BE2C (cell line): ENCODE measurements at regions not wholly inside any gene's neighbourhood (a gene's known extent, or its start where the extent isn't known, plus 50 kb on each side); places are given as distances from the start of the nearest gene placed in this dataset.
"Not testable (repeated sequence)": the region's sequence is repeated elsewhere in the genome, so short reads cannot be mapped to it uniquely, and the experiment has no call there.

Source experiments
- DNase-seq: peaks from one replicate; pipeline ENCODE4 v3.0.0-alpha.2; 2020
- H3K27me3 ChIP-seq: fragments of 250-450 bp; sonication (Bioruptor Pico); 2 replicates; pipeline ENCODE4 v1.5.1; 2020; ENCODE audit warnings: mild to moderate bottlenecking
- H3K36me3 ChIP-seq: fragments of 250-450 bp; sonication (Bioruptor Pico); 2 replicates; pipeline ENCODE4 v1.5.1; 2020; ENCODE audit warnings: mild to moderate bottlenecking
- H3K4me1 ChIP-seq: fragments of 250-450 bp; sonication (Bioruptor Pico); 2 replicates; pipeline ENCODE4 v1.5.1; 2020
- H3K4me3 ChIP-seq: 2 replicates; pipeline ENCODE4 v1.5.1; 2011; ENCODE audit warnings: low read depth, low read length
- H3K9me3 ChIP-seq: fragments of 250-450 bp; sonication (Bioruptor Pico); 2 replicates; pipeline ENCODE4 v1.5.1; 2020
- CTCF ChIP-seq: IDR thresholded peaks from 2 replicates; pipeline ENCODE4 v1.5.1; 2012; ENCODE audit warnings: mild to moderate bottlenecking, low read depth, low read length

GRCh38 chr2:131753640-131754561, 226.2 kb downstream of the CCDC74A start:
- H3K4me3 ChIP-seq: no peak overlapping the region
- no peaks in the 10 kb centered on the region for H3K4me1 ChIP-seq
- no peak for DNase-seq
- no peaks in the 10 kb centered on the region for H3K27me3 ChIP-seq
- no peak for TF ChIP-seq CTCF
- H3K9me3 ChIP-seq: no peaks in the 10 kb centered on the region
- no peaks in the 10 kb centered on the region for H3K36me3 ChIP-seq

GRCh38 chr2:131754929-131755720, 227.4 kb downstream of the CCDC74A start:
- no peaks in the 10 kb centered on the region for H3K9me3 ChIP-seq
- no peaks in the 10 kb centered on the region for H3K4me1 ChIP-seq
- DNase-seq: no peak
- no peaks in the 10 kb centered on the region for H3K27me3 ChIP-seq
- no peaks in the 10 kb centered on the region for H3K36me3 ChIP-seq
- H3K4me3 ChIP-seq: no peak overlapping the region
- TF ChIP-seq CTCF: no peak

- Histone ChIP-seq H3K36me3 (no peaks in the 10 kb centered on the region), H3K4me1 (no peaks in the 10 kb centered on the region), H3K9me3 (no peaks in the 10 kb centered on the region), H3K4me3 (no peak overlapping the region), H3K27me3 (no peaks in the 10 kb centered on the region)
- no peak for TF ChIP-seq CTCF
- no peak for DNase-seq
These were observed 228.6 kb downstream of the CCDC74A start for GRCh38 chr2:131756141-131756907.

GRCh38 chr2:131758941-131759340, 231.3 kb downstream of the CCDC74A start:
- DNase-seq, H3K4me3 ChIP-seq, H3K36me3 ChIP-seq, H3K4me1 ChIP-seq, H3K27me3 ChIP-seq, H3K9me3 ChIP-seq: not testable (repeated sequence)

- not testable (repeated sequence) for H3K36me3 ChIP-seq, H3K4me3 ChIP-seq, H3K4me1 ChIP-seq, H3K27me3 ChIP-seq, DNase-seq, H3K9me3 ChIP-seq
These were observed 247.4 kb downstream of the CCDC74A start for GRCh38 chr2:131774955-131775555.

- not testable (repeated sequence) for H3K9me3 ChIP-seq, DNase-seq, H3K27me3 ChIP-seq, H3K36me3 ChIP-seq, H3K4me3 ChIP-seq, H3K4me1 ChIP-seq
These were observed 248.3 kb downstream of the CCDC74A start for GRCh38 chr2:131775903-131776506.

- not testable (repeated sequence) for H3K36me3 ChIP-seq, DNase-seq, H3K9me3 ChIP-seq, H3K27me3 ChIP-seq, H3K4me1 ChIP-seq, H3K4me3 ChIP-seq
These were observed 252.8 kb downstream of the CCDC74A start for GRCh38 chr2:131780446-131780845.
